ENCODE measurements at regions not wholly inside any gene's neighbourhood (a gene's known extent, or its start where the extent isn't known, plus 50 kb on each side); places are given as distances from the start of the nearest gene placed in this dataset.

- TF ChIP-seq CTCF (IDR thresholded peaks at IDR 0.05; ENCODE audit: insufficient read depth, low read length, poor library complexity, severe bottlenecking) = no peak
- no peak for TF ChIP-seq EZH2phosphoT487 (conservative IDR thresholded peaks at IDR 0.05; ENCODE audit: low read length)
- Histone ChIP-seq H3K9me2 (replicated peaks; ENCODE audit: insufficient read depth, low read length) (no peaks in the 10 kb centered on the region), H3K9ac (ENCODE audit: low read length) (no peak overlapping the region), H3K27ac (ENCODE audit: low read depth, low read length) (no peak overlapping the region), H3K27me3 (ENCODE audit: low read length) (no peaks in the 10 kb centered on the region), H4K20me1 (ENCODE audit: low read depth, low read length) (no peaks in the 10 kb centered on the region), H3K4me3 (ENCODE audit: insufficient read depth, low read length, poor library complexity, severe bottlenecking) (no peak overlapping the region), H3K9me3 (ENCODE audit: insufficient read depth, low read length) (no peaks in the 10 kb centered on the region), H3F3A (ENCODE audit: insufficient read depth) (no peaks in the 10 kb centered on the region), H2AFZ (ENCODE audit: low read depth, low read length, severe bottlenecking) (no peak overlapping the region), H3K79me2 (ENCODE audit: insufficient read depth, low read length) (no peaks in the 10 kb centered on the region), H3K4me2 (ENCODE audit: low read depth, low read length, poor library complexity, severe bottlenecking) (no peak overlapping the region), H3K36me3 (ENCODE audit: low read length) (no peaks in the 10 kb centered on the region)
These were observed 1966.1 kb upstream of the CELF4 start for GRCh38 chr18:39531659-39532058.

GRCh38 chr18:39529358-39529757 is 1963.8 kb upstream of the CELF4 start:
- Histone ChIP-seq H3K4me2 (ENCODE audit: low read depth, low read length, poor library complexity, severe bottlenecking) (no peak overlapping the region), H3K36me3 (ENCODE audit: low read length) (no peaks in the 10 kb centered on the region), H3K79me2 (ENCODE audit: insufficient read depth, low read length) (no peaks in the 10 kb centered on the region), H3K27ac (ENCODE audit: low read depth, low read length) (no peak overlapping the region), H2AFZ (ENCODE audit: low read depth, low read length, severe bottlenecking) (no peak overlapping the region), H3F3A (ENCODE audit: insufficient read depth) (no peaks in the 10 kb centered on the region), H4K20me1 (ENCODE audit: low read depth, low read length) (no peaks in the 10 kb centered on the region), H3K9ac (ENCODE audit: low read length) (no peak overlapping the region), H3K27me3 (ENCODE audit: low read length) (no peaks in the 10 kb centered on the region), H3K9me3 (ENCODE audit: insufficient read depth, low read length) (no peaks in the 10 kb centered on the region), H3K4me3 (ENCODE audit: insufficient read depth, low read length, poor library complexity, severe bottlenecking) (no peak overlapping the region), H3K9me2 (replicated peaks; ENCODE audit: insufficient read depth, low read length) (no peaks in the 10 kb centered on the region)
- TF ChIP-seq CTCF (IDR thresholded peaks at IDR 0.05; ENCODE audit: insufficient read depth, low read length, poor library complexity, severe bottlenecking) (no peak), EZH2phosphoT487 (conservative IDR thresholded peaks at IDR 0.05; ENCODE audit: low read length) (no peak)

- Histone ChIP-seq H3K9ac (ENCODE audit: low read length) (no peak overlapping the region), H3K27me3 (ENCODE audit: low read length) (no peaks in the 10 kb centered on the region), H3K9me3 (ENCODE audit: insufficient read depth, low read length) (no peaks in the 10 kb centered on the region), H3F3A (ENCODE audit: insufficient read depth) (no peaks in the 10 kb centered on the region), H3K4me3 (ENCODE audit: insufficient read depth, low read length, poor library complexity, severe bottlenecking) (no peak overlapping the region), H4K20me1 (ENCODE audit: low read depth, low read length) (no peaks in the 10 kb centered on the region), H3K79me2 (ENCODE audit: insufficient read depth, low read length) (no peaks in the 10 kb centered on the region), H3K36me3 (ENCODE audit: low read length) (no peaks in the 10 kb centered on the region), H2AFZ (ENCODE audit: low read depth, low read length, severe bottlenecking) (no peak overlapping the region), H3K9me2 (replicated peaks; ENCODE audit: insufficient read depth, low read length) (no peaks in the 10 kb centered on the region), H3K4me2 (ENCODE audit: low read depth, low read length, poor library complexity, severe bottlenecking) (no peak overlapping the region), H3K27ac (ENCODE audit: low read depth, low read length) (no peak overlapping the region)
- TF ChIP-seq CTCF (IDR thresholded peaks at IDR 0.05; ENCODE audit: insufficient read depth, low read length, poor library complexity, severe bottlenecking) = no peak
- no peak for TF ChIP-seq EZH2phosphoT487 (conservative IDR thresholded peaks at IDR 0.05; ENCODE audit: low read length)
These were observed 1961.9 kb upstream of the CELF4 start for GRCh38 chr18:39527465-39527864.

All from SU-DHL-6 (cell line).